NCI-H1694 treated with DMSO at 0.1 percent for 48 hours (cell line): ENCODE measurements at regions not wholly inside any gene's neighbourhood (a gene's known extent, or its start where the extent isn't known, plus 50 kb on each side); places are given as distances from the start of the nearest gene placed in this dataset.

ENCODE experiments used
- DNase-seq: peaks from one replicate; lab custom pipeline; 2025; lab: John Stamatoyannopoulos, UW

DNA sequence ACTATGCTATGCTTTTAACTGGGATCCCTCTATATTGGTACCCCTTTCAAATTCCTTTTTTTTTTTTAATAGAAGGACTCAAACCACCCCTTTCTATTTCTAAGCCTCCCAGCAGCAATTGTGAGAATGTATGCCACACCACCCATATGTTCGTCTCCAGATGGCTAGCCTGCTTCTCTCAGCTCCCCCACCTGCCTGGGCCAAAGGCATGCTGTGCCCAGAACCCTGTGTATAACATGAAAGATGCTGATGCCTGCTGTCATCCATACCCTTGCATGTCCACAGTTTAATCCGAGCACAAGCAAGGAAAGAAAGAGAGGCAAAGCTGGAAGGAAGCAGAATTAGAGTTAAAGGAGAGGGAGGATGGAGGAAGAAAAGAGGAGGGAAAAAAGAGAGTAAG is 159.5 kb upstream of the CNTN6 start:
- DNase-seq = peak; percentile 67

DNA sequence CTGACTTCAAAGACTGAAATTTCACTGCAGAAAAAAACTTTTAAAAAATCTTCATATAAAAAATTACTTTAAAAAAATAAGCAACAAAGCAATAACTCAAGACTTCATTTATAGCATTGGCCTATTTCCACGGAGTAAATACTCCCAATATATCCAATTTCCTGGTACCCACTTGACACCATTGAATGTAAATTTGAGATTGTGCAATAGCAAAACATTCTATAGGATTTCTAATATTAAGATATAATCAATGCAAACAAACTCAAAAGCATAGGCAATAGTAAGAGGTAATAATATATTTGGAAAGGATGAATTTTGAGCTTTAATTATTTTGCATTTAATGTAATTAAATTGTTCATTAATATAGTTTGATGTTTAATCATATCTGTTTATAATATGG is 148.0 kb upstream of the CNTN6 start:
- DNase-seq = no peak

DNA sequence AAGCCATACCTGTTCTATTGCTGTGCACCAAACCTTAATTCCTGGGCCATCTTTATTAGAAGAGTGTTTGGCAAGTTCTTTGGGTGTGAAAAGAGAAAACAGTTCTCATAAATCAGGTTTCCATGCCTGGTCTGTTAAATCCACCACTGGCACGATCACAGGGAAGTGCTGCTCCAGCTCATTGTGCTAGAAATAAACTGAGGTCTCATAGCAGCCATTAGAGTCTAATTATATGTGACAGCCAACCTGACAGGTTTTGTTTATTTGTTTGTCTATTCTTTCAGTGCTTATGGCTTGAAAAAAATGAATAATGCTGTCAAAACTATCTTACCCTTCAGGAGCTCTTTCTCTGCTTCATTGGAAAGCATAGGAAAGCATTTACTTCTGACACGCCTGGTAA is 147.1 kb upstream of the CNTN6 start:
- no peak for DNase-seq

DNA sequence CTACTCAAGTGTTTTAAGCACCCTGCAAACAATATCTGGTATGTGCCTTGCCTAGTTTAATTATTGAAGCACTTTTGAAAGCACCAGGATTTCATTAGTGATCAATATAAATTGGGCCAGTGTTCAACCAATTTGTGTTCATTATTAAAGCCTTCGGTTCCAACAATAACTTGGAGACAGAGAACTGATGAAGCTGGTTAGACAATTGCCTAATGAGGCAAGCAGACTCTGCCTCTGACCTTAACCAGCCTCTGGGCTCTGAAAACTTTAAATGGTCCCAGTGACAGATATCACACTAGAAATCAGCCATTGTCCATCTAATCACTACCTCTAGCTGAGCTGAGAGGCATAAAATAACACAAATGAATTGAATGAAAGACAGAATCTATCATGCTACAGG is 139.9 kb upstream of the CNTN6 start:
- DNase-seq = no peak

GRCh38 chr3:963255-963654 is 129.6 kb upstream of the CNTN6 start:
- DNase-seq = no peak

- no peak for DNase-seq
Observed at GRCh38 chr3:963755-964154, 129.1 kb upstream of the CNTN6 start.

DNA sequence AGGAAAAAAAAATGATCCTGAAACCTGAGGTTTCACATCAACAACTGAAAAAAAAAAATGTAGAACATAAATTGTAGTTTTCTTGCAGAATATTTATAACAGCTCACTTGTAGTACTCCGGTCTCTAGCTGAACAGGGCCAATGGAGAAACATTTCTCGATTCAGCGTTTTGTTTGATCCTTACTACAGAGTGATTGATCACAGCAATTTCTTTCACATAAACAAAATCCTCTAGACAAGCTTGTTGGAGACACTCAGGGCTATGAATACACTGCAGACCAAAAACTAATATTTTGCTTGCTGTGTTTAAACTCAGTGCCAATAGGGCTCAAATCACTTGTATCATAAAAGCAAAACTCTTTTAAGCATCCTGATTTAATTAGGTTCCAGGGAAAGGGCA is 127.0 kb upstream of the CNTN6 start:
- DNase-seq = no peak

DNA sequence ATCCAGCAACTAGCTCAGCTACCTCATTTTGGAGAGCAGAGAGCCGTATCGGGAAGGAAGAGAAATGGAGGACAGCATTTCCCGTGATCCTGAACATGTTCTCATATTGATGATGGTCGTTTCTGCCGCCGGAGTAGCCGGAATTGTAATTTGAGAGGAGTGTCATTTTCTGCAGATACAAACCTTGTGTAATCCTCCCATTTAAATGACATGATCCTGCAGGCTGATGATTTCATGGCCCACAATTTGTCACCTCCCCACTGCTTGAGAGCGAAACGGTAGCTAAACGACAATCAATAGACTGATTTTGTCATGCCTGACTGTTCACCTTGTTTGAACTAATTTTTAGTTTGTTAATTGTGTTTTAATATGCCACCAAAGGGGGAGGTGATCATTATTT is 126.5 kb upstream of the CNTN6 start:
- no peak for DNase-seq

DNA sequence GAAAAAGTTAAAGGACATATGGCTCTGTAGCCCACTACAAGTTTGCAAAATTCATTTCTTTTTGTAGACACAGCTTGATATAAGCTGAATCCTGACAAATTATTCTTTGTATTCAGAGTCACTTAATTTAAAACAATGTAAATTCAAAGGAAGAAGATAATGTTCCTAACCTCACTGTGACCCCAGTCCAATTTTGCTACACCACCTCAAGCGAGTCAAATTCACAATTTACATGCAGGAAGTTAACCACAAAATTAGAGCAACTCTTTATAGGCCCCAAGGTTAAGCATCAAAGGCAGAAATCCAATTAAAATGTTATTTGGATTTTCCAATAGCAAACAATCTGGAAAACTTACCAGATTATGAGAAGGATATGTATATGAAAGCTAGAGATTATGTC is 119.5 kb upstream of the CNTN6 start:
- no peak for DNase-seq

DNA sequence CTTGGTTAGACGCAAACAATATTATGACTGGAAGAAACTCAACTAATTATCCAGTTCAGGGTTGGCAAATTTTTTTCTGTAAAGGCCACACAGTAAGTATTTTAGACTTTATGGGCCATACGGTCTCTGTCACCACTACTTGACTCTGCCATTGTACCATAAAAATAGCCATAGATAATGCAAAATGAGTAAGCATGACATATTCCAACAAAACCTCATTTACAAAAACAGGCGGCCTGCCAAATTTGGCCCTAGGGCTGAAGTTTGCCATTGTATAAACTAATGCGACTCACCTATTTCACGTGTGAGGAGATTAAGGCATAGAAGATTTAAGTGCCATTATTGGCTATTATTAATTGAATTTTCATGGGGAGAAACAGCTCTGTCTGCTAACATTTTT is 116.8 kb upstream of the CNTN6 start:
- DNase-seq = no peak

DNA sequence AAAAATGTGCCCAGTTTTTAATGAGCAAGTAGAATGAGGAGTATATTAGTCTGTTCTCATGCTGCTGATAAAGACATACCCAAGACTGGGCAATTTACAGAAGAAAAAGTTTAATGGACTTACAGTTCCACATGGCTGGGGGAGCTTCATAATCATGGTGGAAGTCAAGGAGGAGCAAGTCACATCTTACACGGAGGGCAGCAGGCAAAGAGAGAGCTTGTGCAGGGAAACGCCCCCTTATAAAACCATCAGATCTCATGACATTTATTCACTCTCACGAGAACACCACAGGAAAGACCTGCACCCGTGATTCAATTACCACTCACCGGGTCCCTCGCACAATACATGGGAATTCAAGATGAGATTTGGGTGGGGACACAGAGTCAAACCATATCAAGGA is 111.7 kb upstream of the CNTN6 start:
- no peak for DNase-seq

DNA sequence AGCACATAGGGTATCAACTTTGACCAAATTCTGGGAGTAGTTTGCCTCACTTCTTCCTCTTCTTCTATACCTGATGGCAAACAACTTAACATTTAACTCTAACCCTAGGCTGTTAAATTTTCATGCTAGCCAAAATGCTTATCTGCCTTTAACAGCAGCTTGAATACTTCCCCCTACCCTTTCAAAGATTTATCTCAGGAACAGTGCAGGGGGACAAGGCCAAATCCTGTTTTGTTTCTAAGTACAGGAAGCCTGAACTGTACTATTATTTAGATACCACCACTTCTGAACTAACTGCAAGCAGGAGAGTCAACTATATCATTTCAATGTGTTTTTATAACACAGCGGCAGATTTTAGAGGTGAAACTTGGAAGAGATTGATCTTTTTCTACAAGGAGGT is 104.0 kb upstream of the CNTN6 start:
- no peak for DNase-seq

DNA sequence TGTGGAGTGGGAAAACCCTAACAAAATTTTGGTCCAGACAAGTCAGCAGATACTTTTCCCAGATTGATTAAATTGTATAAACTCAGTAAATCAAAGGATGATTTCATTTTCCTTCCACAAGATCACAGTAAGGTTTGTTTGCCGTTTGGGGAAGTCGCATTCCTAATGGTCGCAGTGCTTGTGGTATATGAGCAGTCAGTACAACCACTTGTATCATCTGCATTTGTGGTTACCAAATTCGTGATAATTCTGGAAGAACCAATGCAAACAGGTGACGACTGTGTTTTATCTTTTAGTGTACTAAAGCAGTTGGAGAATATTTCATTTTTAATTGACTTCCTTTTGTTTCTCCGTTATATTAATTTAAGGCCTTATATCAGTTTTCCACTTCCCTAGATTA is 100.0 kb upstream of the CNTN6 start:
- DNase-seq = no peak

- DNase-seq = no peak
Observed at GRCh38 chr3:1002010-1002409, 90.8 kb upstream of the CNTN6 start.

- DNase-seq = no peak
Observed at GRCh38 chr3:1007866-1008265, 85.0 kb upstream of the CNTN6 start.

- no peak for DNase-seq
Observed at GRCh38 chr3:1010228-1010627, 82.6 kb upstream of the CNTN6 start.

- DNase-seq = no peak
Observed at GRCh38 chr3:1015826-1016225, 77.0 kb upstream of the CNTN6 start.

- no peak for DNase-seq
Observed at GRCh38 chr3:1017870-1018269, 75.0 kb upstream of the CNTN6 start.

- DNase-seq = no peak
Observed at GRCh38 chr3:1019157-1019556, 73.7 kb upstream of the CNTN6 start.

- DNase-seq = no peak
Observed at GRCh38 chr3:1026395-1026794, 66.4 kb upstream of the CNTN6 start.

DNA sequence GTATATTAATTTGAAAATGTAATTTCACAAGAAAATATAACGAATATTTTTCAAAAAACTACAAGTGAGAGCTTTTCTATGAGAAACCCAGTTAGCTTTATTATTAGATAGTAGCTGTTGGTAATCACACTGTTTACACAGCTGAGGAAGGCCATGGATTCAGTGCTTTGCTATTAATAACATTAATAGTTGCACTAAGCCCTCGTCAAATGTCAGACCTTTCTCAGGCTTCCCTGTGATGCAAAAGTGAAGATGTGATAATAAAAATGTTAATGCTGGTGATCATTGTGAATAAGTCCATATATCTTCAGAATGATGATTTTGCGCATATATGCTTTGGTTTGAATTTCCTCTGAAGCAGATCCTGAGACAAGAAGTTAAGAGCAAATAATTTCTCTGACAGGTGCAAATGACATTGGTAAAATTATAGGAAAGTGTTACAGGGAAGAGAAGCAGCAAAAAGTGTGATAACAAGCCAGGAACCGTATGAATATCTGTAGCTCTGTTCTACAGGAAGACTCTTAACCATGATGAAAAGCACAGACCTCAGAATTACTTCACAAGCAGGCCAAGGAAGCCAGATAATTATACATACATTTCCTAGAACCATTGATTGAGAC is 56.5 kb upstream of the CNTN6 start:
- no peak for DNase-seq

GRCh38 chr3:1037631-1038030 is 55.2 kb upstream of the CNTN6 start:
- DNase-seq = no peak
